Thoracic aorta (tissue), 2 donors: ENCODE measurements at regions not wholly inside any gene's neighbourhood (a gene's known extent, or its start where the extent isn't known, plus 50 kb on each side); places are given as distances from the start of the nearest gene placed in this dataset.

Source experiments
- ATAC-seq: fragments of 150-250 bp; one replicate; pipeline ENCODE4 v1.8.0; 2017; ENCODE audit warnings: low read depth; ENCODE audit not compliant: insufficient number of reproducible peaks, low FRiP score
- DNase-seq: peaks from one replicate; pipeline ENCODE4 v3.0.0-alpha.2; 2020; ENCODE audit warnings: low spot score
- H3K27ac ChIP-seq, 2 donors: fragments of 200-600 bp; sonication (generic); 1 replicate in 1 of 2; 2 replicates in 1 of 2; pipeline ENCODE4 v1.5.1; 2016; ENCODE audit warnings: mild to moderate bottlenecking in 2 of 2, moderate library complexity in 2 of 2
- H3K27me3 ChIP-seq: fragments of 200-600 bp; sonication (generic); replicated peaks from 2 replicates; pipeline ENCODE4 v1.6.0; 2016; ENCODE audit warnings: mild to moderate bottlenecking; ENCODE audit not compliant: insufficient read depth
- H3K36me3 ChIP-seq: fragments of 200-600 bp; sonication (generic); one replicate; pipeline ENCODE4 v1.5.1; 2016
- H3K4me1 ChIP-seq, 2 donors: fragments of 200-600 bp; sonication (generic); 1 replicate in 1 of 2; 2 replicates in 1 of 2; pipeline versions ENCODE4 v1.5.1 to v1.6.0; 2016; ENCODE audit warnings: low read depth in 2 of 2, mild to moderate bottlenecking in 1 of 2; ENCODE audit not compliant: control insufficient read depth in 1 of 2
- H3K4me3 ChIP-seq: fragments of 200-600 bp; sonication (generic); 2 replicates; pipeline ENCODE4 v1.5.1; 2016; ENCODE audit warnings: mild to moderate bottlenecking
- H3K9me3 ChIP-seq: fragments of 200-600 bp; sonication (generic); 2 replicates; pipeline ENCODE4 v1.5.1; 2016
- TF ChIP-seq, protein P1 (sequence below): fragments of 200-600 bp; sonication (generic); IDR thresholded peaks from one replicate; pipeline ENCODE4 v1.5.1; 2019; ENCODE audit warnings: antibody characterized with exemption

DNA sequence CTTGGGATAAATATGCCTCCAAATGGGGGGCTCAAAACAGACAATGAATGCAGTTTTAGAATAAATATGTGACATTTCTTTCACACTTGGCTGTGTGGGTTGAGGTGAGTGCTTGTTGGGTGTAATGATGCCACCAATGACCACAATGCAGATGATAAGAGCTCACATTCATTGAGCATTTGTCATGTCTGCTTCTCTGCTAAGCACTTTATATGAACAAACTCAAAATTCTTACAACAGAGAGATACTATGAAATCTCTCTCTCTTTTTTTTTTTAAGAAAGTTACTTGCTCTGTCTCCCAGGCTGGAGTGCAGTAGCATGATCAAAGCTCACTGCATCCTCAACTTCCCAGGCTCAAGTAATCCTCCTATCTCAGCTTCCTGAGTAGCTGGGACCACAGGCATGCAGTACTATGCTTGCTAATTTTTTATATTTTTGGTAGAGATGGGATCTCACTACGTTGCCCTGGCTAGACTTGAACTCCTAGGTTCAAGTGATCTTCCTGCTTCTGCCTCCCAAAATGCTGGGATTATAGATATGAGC, 185.4 kb downstream of the JCAD start:
- no peak overlapping the region for H3K4me3 ChIP-seq
- TF ChIP-seq, protein P1, sequence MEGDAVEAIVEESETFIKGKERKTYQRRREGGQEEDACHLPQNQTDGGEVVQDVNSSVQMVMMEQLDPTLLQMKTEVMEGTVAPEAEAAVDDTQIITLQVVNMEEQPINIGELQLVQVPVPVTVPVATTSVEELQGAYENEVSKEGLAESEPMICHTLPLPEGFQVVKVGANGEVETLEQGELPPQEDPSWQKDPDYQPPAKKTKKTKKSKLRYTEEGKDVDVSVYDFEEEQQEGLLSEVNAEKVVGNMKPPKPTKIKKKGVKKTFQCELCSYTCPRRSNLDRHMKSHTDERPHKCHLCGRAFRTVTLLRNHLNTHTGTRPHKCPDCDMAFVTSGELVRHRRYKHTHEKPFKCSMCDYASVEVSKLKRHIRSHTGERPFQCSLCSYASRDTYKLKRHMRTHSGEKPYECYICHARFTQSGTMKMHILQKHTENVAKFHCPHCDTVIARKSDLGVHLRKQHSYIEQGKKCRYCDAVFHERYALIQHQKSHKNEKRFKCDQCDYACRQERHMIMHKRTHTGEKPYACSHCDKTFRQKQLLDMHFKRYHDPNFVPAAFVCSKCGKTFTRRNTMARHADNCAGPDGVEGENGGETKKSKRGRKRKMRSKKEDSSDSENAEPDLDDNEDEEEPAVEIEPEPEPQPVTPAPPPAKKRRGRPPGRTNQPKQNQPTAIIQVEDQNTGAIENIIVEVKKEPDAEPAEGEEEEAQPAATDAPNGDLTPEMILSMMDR = no peak
- peaks cover 11 to 44% of the 10 kb centered on the region in 2 donors for H3K4me1 ChIP-seq
- no peaks in the 10 kb centered on the region for H3K9me3 ChIP-seq
- peak overlapping the region; percentile 93 to 99 for H3K27ac ChIP-seq
- H3K27me3 ChIP-seq = no peaks in the 10 kb centered on the region
- no peak for DNase-seq
- ATAC-seq = no peak
- no peaks in the 10 kb centered on the region for H3K36me3 ChIP-seq

DNA sequence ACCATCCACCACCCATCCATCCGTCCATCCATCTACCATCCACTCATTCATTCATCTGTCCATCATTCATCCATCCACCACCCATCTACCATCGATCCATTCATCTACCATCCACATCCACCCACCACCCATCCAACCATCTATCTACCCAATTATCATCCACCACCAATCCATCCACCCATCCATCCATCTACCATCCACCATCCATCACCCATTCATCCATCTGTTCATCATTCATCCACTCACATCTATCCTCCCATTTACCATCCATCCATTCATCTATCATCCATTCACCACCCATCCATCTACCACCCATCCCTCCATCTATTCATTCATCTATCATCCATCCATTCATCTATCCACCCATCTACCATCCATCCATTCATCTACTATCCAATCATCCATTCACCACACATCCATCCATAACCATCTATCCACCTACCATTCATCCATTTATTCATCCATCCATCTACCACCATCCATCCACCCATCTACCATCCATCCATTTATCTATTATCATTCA, 188.8 kb downstream of the JCAD start:
- H3K27me3 ChIP-seq = no peaks in the 10 kb centered on the region
- ATAC-seq (no peak), DNase-seq (no peak)
- peaks cover 0 to 23% of the 10 kb centered on the region in 2 donors for H3K4me1 ChIP-seq
- no peaks in the 10 kb centered on the region for H3K9me3 ChIP-seq
- H3K36me3 ChIP-seq = no peaks in the 10 kb centered on the region
- H3K4me3 ChIP-seq = no peak overlapping the region
- TF ChIP-seq, protein P1 = no peak
- no peak overlapping the region for H3K27ac ChIP-seq

DNA sequence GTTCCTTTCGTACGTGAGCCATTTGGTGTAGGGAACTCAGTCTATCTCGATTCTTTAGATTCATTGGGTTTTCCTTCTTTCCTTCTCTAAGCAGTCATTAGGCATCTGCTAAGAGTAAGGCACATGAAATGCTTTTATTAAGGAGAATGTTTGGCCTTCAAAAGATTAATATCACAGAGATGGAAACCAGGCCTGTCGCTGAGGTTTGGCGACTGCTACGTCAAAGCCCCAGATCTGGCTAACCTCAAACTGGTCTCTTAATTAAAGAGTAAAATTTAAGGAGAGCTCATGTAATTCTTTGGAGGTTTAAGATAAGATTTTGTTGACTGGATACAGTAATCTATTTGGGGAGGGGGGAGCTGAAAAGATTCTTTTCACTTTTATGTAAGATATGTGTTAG, 189.8 kb downstream of the JCAD start:
- Histone ChIP-seq H3K9me3 (no peaks in the 10 kb centered on the region), H3K27ac (peak overlapping the region in 1 of 2 donors; percentile 8), H3K27me3 (no peaks in the 10 kb centered on the region), H3K36me3 (no peaks in the 10 kb centered on the region), H3K4me1 (peaks cover 0 to 17% of the 10 kb centered on the region in 2 donors), H3K4me3 (no peak overlapping the region)
- no peak for DNase-seq
- TF ChIP-seq, protein P1 = no peak
- no peak for ATAC-seq

DNA sequence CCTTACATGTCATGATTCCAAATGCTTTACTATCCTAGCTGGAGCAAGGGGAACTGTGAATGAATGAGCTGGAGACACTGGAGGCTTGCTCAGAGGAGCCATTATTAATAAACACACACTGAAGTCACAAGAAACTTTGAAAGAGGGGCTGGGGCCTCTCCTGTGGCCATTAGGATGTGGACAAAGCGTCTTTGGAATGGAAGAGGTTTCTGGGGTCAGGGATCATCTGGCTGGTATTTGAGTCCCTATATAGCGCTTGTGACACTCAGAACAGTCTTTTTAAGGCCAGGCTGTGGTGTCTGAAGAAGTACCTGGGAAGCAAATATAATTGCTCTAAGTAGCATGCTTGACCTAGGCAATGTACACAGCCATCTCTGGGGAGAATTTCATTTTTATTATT, 193.0 kb downstream of the JCAD start:
- TF ChIP-seq, protein P1 = no peak
- H3K27ac ChIP-seq = peak overlapping the region in 1 of 2 donors; percentile 12
- DNase-seq = no peak
- no peak overlapping the region for H3K4me3 ChIP-seq
- no peaks in the 10 kb centered on the region for H3K36me3 ChIP-seq
- peaks cover 9 to 32% of the 10 kb centered on the region in 2 donors for H3K4me1 ChIP-seq
- no peaks in the 10 kb centered on the region for H3K9me3 ChIP-seq
- no peaks in the 10 kb centered on the region for H3K27me3 ChIP-seq
- ATAC-seq = no peak

DNA sequence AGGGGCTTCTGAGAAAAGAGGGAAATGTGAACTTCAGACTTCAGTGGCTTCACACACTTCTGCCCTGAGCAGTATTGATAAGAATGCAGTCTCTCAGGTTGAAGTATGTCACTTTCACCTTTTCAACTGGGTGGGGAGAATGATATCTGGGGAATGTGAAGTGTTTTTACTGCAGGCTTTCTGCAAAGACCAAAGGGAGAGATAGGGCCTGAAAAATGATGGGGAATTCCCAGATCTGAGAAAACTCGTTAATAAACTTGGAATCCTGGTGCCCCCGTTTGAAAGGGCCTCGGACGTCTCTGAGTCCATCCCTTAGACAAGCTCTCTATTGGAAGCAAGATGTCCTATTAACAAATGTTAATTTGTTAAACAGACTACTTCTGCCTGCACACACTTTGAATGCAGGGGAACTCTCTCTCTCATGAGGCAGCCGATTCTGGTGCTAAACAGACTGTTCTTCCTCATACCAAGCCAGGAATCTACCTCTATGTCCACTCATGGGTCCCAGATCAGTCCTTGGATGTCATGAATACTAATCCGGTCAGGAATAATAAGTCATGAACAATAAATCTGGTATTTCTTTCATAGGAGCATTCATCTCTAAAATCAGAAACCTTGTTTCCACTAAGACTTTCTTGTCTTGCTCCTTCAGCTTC, 193.6 kb downstream of the JCAD start:
- H3K4me1 ChIP-seq = peaks cover 9 to 37% of the 10 kb centered on the region in 2 donors
- peak overlapping the region in 1 of 2 donors; percentile 12 for H3K27ac ChIP-seq
- H3K4me3 ChIP-seq = no peak overlapping the region
- DNase-seq (no peak), ATAC-seq (no peak)
- no peaks in the 10 kb centered on the region for H3K9me3 ChIP-seq
- TF ChIP-seq, protein P1 = no peak
- H3K36me3 ChIP-seq = no peaks in the 10 kb centered on the region
- H3K27me3 ChIP-seq = no peaks in the 10 kb centered on the region
